HG03280 (cell line): ENCODE measurements at regions not wholly inside any gene's neighbourhood (a gene's known extent, or its start where the extent isn't known, plus 50 kb on each side); places are given as distances from the start of the nearest gene placed in this dataset.
"Not testable (repeated sequence)": the region's sequence is repeated elsewhere in the genome, so short reads cannot be mapped to it uniquely, and the experiment has no call there.

Experiments
- ATAC-seq: cut with Tn5 transposase; IDR thresholded peaks from one replicate; pipeline ENCODE4 v1.9.1; 2021; ENCODE audit warnings: mild to moderate bottlenecking, moderate library complexity; ENCODE audit not compliant: unreplicated experiment

DNA sequence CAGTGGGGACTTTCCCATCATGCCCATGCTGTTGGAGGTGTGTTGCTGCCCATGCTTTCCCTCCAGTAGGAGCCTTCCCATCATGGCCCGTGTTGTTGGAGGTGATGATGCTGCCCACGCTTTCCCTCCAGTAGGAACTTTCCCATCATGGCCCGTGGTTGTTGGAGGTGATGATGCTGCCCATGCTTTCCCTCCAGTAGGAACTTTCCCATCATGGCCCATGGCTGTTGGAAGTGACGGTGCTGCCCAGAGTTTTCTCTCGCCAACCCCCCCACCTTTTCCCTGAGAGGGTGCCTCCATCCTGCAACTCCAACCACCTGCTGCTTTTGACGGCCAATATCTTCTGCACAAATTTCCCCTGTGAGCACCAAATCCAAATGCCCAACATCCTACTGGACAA is 205.7 kb downstream of the TOMM20 start:
- ATAC-seq, result no peak

DNA sequence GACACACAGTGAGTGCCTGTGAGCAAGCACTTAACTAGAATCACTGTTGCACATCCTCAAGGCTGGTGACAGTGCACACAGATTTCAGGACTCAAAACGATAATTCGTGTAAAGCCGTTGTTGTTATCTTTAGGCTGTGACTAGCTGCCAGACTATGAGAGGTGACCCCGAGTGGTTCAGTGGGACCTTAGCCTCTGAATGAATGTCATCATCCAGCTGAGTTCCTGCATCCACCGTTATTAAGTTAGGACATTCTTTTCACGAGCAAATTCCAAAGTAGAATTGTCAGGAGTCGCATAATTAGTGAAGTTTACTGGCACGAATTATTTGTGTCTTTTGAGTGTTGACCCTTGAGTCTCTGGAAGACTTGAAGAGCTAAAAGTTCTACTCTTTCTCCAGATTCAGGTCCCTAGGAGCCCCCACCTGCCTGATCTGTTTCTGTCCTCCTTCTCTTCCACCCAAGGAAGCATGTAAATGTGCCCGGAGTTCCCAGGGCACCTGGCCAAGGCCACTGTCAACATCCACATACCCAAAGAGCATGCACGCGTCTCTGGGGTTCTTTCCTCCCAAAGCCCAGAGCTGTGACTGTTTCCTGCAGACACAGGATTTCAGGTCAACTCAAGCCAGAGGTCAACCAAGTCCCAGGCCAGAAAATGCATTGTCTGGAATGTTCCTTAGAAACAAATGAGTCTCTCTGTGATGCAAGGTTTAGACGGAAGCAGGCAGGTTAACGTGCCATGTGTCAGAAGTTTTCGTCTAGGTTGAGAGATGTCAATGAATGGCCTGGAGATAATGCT is 207.2 kb downstream of the TOMM20 start:
- ATAC-seq, result no peak

- no peak for ATAC-seq
Measured at GRCh38 chr1:234920843-234921140, 207.8 kb downstream of the TOMM20 start.

- no peak for ATAC-seq
Measured at GRCh38 chr1:234920136-234920842, 208.3 kb downstream of the TOMM20 start.

DNA sequence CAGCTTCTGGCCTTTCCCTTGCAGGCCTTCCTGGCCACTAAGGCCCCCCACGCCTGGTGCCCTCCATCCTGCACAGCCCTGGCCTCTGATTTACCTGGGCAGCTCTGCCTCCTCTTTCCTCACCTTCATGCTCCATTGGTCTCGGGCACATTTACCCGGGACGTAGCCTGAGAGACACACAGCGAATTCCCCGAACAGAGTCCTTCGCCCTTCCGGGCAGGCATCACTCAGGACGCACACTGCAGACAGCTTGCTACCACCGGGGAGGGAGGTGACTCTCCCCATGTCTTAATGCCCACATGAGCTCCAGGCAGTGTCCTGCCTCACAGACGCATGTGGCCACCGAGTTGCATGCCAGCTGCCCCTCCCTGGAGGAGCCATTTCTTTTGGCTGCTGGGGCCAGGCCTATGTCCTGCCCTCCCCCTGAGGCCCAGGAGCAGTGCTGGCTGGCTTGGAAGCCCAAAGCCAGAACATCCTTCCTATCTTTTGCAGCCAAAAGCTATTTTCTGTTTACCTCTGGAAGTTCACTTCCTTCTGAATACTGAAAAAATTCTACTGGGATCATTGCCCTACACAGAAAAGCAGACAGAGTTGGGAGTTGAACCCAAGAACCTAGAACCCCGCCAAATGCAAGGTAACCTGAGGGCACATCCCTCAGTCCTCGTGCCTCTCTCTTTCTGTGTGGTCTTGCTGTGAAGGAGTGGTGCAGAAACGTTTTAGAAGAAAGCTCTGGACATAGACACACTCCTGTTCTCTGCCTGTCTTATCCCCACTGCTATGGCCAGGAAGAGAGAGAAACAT is 209.5 kb downstream of the TOMM20 start:
- ATAC-seq, result no peak

DNA sequence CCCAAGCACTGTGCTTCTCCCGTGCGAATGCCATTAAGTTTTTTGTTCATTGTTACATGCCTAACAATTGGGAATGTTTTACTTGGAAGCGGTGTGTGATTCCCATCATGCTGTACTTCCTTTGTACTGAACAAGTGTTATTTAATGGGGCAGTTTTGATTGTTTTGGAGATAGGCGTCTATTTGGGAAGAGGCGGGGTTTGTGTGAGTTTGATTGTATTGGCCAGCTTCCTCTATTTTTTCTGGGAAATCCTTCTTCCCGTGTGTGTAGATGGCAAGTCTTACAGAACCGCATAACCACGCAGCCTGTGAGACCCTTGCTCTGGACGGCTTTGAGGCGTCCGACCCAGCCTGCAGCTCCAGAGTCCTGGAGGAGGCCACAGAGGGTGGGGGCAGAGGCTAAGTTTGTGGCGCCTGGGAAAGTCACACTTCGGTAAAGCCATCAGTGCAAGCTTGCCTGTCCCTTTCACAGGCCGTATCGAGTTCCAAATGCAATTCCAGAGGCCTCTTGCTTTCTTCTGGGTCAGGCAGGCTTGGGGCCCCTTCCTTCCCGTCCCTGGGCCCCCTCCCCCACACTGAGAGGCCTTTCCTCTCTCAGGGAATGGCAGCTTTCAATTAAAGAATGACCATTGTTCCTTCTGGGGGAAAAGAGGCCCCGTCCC is 210.3 kb downstream of the TOMM20 start:
- no peak for ATAC-seq

DNA sequence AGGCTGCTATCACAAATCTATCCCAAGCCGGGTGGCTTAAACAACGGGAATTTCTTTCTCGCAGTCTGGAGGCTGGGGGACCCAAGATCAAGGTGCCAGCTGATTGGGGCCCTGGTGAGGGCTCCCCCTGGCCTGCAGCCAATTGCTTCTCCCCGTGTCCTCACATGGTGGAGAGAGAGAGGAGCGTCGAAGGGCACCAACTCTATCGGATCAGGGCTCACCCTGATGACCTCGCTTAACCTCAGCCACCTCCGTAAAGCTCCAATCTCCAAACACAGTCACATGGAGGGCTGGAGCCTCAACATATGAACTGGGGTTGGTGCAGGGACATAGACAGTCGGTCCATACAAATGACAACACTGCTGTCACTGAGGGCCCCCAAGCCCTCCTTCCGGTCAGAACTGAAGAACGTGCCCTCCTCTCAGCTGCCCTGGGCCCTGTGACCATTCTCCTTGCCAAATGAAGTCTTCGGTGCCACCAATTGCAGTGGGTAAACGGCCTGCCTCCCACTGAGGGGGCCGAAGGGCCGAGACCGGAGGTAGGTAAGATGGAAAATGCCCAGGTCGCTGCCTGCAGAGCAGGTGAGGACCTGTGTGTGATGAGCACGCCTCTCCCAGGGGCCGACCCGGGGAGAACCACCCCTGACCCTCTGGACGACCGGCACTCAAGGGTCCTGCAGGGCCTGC is 211.0 kb downstream of the TOMM20 start:
- ATAC-seq, result no peak

DNA sequence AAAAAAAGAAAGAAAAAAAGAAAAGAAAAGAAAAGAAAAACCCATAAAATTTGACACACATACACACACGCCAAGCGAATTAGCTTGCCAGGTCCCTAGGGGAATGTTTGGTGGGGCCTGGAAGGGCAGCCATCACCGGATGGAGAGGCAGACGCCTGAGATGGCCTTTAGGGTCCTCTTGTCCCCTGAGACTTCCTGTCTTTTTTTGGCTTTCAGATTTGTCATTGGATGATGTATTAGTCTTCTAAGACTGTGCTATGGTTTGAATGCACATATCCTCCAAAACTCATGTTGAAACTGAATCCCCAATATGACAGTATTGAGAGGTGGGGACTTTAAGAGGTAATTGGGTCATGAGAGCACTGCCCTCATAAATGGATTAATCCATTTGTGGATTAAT is 211.8 kb downstream of the TOMM20 start:
- no peak for ATAC-seq

DNA sequence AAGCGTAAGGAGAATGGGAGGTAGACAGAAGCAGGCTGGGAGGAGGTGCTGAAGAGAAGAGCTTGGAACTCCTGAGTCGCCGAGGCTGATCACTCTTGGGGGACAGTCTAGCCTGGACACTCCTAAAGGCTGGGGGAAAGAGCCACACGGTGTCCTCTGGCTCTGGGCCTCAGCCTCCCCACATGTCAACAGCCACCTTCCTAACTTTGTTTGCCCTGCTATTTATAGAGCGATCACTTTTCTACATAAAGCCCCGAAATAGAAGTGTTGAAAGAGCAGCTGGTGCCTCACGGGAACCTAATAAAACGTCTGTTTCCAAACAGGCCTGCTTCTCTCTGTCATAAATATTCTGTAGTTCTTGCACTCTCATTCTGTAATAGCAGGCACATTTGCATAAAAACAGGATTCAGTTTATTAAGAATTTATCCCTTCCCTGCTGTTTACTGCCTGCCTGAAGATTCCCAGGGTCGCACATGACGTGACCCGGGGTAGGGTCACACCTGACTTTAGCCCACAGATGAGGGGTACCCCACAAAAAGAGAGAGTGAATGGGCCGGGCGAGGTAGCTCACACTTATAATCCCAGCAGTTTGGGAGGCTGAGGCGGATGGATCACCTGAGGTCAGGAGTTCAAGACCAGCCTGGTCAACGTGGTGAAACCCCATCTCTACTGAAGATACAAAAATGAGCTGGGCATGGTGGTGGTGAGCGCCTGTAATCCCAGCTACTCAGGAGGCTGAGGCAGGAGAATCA is 212.5 kb downstream of the TOMM20 start:
- no peak for ATAC-seq

DNA sequence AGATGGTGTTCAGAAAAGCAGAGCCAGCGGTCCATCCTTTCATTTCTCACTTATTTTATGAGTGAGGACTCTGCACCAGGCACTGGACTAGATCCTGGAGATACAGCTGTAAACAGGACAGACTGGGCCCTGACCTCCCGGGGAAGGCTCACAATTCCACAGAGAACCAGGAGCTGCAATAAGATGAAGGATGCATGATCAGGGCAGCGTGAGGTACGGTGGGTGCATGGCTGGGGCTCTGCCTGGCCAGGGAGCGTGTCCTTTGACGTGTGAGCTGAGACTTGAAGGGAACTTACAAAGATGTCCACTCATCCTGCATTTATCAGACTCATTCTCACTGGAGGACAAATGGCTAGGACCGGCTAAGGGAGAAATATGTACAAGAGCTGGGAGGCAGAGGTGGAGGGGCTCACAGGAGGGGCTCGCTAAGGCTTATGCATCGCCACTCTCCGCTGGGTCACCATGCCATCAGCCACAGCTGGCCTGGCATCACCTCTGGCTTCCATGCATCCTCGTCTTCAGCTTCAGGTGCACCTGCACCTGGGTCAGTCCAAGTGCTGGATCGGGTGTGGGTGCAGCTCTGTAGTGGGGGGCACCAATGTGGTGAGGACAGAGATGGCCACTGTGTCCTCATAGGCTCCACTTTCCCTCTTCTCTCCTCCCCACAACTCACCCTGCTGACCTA is 213.9 kb downstream of the TOMM20 start:
- no peak for ATAC-seq

- ATAC-seq, result no peak
Measured at GRCh38 chr1:234913771-234914170, 214.9 kb downstream of the TOMM20 start.

- ATAC-seq, result no peak
Measured at GRCh38 chr1:234913278-234913649, 215.4 kb downstream of the TOMM20 start.

DNA sequence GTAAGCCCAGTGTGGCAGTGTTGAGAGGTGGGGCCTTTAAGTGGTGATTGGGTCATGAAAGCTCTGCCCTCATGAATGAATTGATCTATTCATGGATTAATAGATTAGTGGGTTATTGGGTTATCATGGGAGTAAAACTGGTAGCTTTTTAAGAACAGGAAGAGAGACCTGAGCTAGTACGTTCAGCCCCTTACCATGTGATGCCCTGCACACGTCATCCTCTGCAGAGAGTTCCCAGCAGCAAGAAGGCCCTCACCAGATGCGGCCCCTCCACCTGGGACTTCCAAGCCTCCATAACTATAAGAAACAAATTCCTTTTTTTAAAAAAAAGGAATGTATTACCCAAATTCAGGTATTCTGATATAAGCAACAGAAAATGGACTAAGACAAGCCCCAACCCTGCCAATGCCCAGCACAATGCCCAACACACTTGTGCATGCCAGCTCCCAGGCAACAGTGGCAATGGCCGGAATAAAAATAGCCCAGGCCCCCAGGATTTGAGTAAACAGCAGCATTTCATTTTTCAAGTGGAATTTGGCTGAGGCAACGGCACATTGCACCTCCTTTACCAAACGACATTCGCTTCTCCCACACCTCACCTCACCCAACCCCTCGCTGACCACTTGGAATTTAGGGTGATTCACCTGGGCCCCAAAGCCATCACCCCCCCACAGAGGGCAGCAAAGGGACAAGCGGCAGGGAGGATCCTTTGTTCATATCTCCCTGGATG is 215.9 kb downstream of the TOMM20 start:
- no peak for ATAC-seq

DNA sequence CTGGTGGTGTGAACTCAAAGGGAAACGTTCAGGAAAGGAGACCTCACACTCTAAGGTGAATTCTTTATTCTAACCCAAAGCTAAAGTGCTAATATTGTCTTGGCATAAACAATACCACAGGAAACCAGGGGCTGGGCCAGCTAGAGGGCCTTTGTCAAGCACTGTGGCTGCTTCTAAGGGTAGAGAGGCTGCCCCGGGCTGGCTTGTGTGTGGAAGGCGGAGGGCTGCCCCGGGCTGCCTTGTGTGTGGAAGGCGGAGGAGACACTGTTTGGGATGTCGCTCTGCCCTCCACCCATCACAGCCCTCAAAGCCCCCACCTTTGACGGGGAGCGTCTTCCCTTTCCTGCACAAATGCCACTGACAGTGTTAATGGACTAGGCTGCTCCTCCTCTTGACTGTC is 216.8 kb downstream of the TOMM20 start:
- ATAC-seq, result no peak

DNA sequence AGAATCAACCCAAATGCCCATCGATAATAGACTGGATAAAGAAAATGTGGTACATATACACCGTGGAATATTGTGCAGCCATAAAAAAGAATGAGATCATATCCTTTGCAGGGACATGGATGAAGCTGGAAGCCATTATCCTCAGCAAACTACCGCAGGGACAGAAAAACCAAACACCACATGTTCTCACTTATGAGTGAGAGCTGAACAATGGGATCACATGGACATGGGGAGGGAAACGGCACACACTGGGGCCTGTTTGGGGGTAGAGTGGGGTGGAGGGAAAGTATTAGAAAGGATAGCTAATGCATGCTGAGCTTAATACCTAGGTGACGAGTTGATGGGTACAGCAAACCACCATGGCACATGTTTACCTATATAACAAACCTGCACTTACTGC is 217.5 kb downstream of the TOMM20 start:
- ATAC-seq, result not testable (repeated sequence)

GRCh38 chr1:234909851-234910250 is 218.8 kb downstream of the TOMM20 start:
- no peak for ATAC-seq

DNA sequence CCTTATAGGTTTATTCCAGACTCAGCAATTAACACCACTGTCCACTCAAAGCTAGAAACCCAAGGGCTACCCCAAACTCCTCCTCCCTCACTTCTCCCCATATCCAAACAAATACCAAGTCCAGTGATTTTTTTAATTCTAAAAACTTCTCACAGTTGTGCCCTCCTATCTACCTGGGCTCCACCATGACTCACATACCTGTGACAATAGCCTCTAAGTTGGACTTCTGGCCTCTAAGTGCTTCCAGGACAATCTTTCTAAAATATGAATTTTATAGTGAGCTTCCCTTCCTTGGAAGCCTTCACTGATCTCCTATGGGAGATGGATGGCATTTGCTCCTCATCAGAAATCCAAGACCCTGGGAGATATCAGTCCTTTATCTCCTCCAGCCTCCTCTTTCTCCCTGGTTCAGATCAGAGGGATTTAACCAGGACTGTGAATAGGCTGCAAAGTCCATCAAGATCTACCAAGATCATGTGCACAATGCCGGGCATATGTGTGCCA is 219.3 kb downstream of the TOMM20 start:
- no peak for ATAC-seq

GRCh38 chr1:234908571-234908970 is 220.1 kb downstream of the TOMM20 start:
- no peak for ATAC-seq

GRCh38 chr1:234907940-234908405 is 220.7 kb downstream of the TOMM20 start:
- no peak for ATAC-seq
